SK-N-SH (cell line): ENCODE measurements at regions not wholly inside any gene's neighbourhood (a gene's known extent, or its start where the extent isn't known, plus 50 kb on each side); places are given as distances from the start of the nearest gene placed in this dataset.

ENCODE experiments used
- CTCF ChIA-PET: fragments of 300-600, 350-600 bp; formaldehyde crosslinking; extraction: SDS; loops from one replicate; lab custom pipeline; 2021; lab: Yijun Ruan, JAX
- POLR2A ChIA-PET: fragments of 350-600 bp; sonication (Branson Sonifier 250); formaldehyde crosslinking; extraction: SDS; loops from one replicate; lab custom pipeline; 2020; ENCODE audit warnings: antibody characterized with exemption, inconsistent platforms; lab: Yijun Ruan, JAX
- DNase-seq: peaks from one replicate; pipeline ENCODE4 v3.0.0; 2012
- H2AFZ ChIP-seq: fragments of 200-600 bp; sonication (generic); 2 replicates; pipeline ENCODE4 v1.8.1; 2016; ENCODE audit warnings: antibody characterized with exemption, mild to moderate bottlenecking, low read depth
- H3F3A ChIP-seq: fragments of 200-600 bp; sonication (generic); replicated peaks from 2 replicates; pipeline ENCODE3; 2016; ENCODE audit warnings: antibody characterized with exemption, mild to moderate bottlenecking; ENCODE audit not compliant: insufficient read depth
- H3K27ac ChIP-seq, 2 experiments: fragments of 200-500 bp in 1 of 2; fragments of 200-600 bp in 1 of 2; sonication (Bioruptor generic) in 1 of 2; sonication (generic), shearing (Covaris generic) in 1 of 2; 2 replicates each; pipeline versions ENCODE4 v1.5.1 to v1.6.1; 2014 to 2016; ENCODE audit warnings: low read depth in 2 of 2, inconsistent platforms in 1 of 2, low read length in 1 of 2, mild to moderate bottlenecking in 1 of 2, mixed read lengths in 1 of 2
- H3K27me3 ChIP-seq: fragments of 200-600 bp; sonication (generic), shearing (Covaris generic); 2 replicates; pipeline ENCODE4 v1.6.1; 2016; ENCODE audit warnings: mixed run types; ENCODE audit not compliant: insufficient read depth
- H3K36me3 ChIP-seq, 2 experiments: fragments of 200-500 bp in 1 of 2; fragments of 200-600 bp in 1 of 2; sonication (Bioruptor generic) in 1 of 2; sonication (generic) in 1 of 2; replicated peaks in 1 of 2; 2 replicates each; pipeline versions ENCODE3 to v1.5.1; 2014 to 2016; ENCODE audit warnings: low read length in 1 of 2, mild to moderate bottlenecking in 1 of 2; ENCODE audit not compliant: insufficient read depth in 2 of 2, control insufficient read depth in 1 of 2
- H3K4me1 ChIP-seq, 2 experiments: fragments of 200-500 bp in 1 of 2; fragments of 200-600 bp in 1 of 2; sonication (Bioruptor generic) in 1 of 2; sonication (generic), shearing (Covaris generic) in 1 of 2; 2 replicates each; pipeline versions ENCODE4 v1.5.1 to v1.6.1; 2014 to 2016; ENCODE audit warnings: low read depth in 1 of 2, low read length in 1 of 2, mixed run types in 1 of 2; ENCODE audit not compliant: insufficient read depth in 2 of 2, control insufficient read depth in 1 of 2
- H3K4me2 ChIP-seq: fragments of 200-600 bp; sonication (generic), shearing (Covaris generic); 2 replicates; pipeline ENCODE4 v1.6.1; 2017; ENCODE audit warnings: mixed run types
- H3K4me3 ChIP-seq, 2 experiments: fragments of 200-500 bp in 1 of 2; fragments of 200-600 bp in 1 of 2; sonication (Bioruptor generic) in 1 of 2; sonication (generic), shearing (Covaris generic) in 1 of 2; 2 replicates each; pipeline versions ENCODE4 v1.5.1 to v1.8.1; 2014 to 2016; ENCODE audit warnings: low read depth in 2 of 2, inconsistent platforms in 1 of 2, low read length in 1 of 2, mild to moderate bottlenecking in 1 of 2, mixed read lengths in 1 of 2, moderate library complexity in 1 of 2
- H3K79me2 ChIP-seq: fragments of 200-600 bp; sonication (generic); 2 replicates; pipeline ENCODE4 v1.8.1; 2017; ENCODE audit warnings: mild to moderate bottlenecking; ENCODE audit not compliant: insufficient read depth
- H3K9ac ChIP-seq: fragments of 200-600 bp; sonication (generic); 2 replicates; pipeline ENCODE4 v1.6.1; 2017; ENCODE audit warnings: mixed run types
- H3K9me2 ChIP-seq: fragments of 200-600 bp; sonication (generic); 2 replicates; pipeline ENCODE4 v1.6.1; 2017; ENCODE audit warnings: mixed run types
- H3K9me3 ChIP-seq: fragments of 200-600 bp; sonication (generic); 2 replicates; pipeline ENCODE4 v1.6.1; 2017; ENCODE audit warnings: mixed run types, mild to moderate bottlenecking, moderate library complexity
- H4K20me1 ChIP-seq: fragments of 200-600 bp; sonication (generic); 2 replicates; pipeline ENCODE4 v1.6.1; 2017; ENCODE audit warnings: mild to moderate bottlenecking, mixed run types; ENCODE audit not compliant: insufficient read depth
- CHD2 ChIP-seq: fragments of 150-350 bp; IDR thresholded peaks from 2 replicates; pipeline ENCODE4 v1.6.1; 2018; ENCODE audit warnings: low read length; ENCODE audit not compliant: partially characterized antibody
- ELF1 ChIP-seq: IDR thresholded peaks from 2 replicates; pipeline ENCODE4 v1.4.0; 2012
- EP300 ChIP-seq, 2 experiments: IDR thresholded peaks; 2 replicates each; pipeline versions ENCODE4 v1.4.0 to v1.6.1; 2012; ENCODE audit warnings: borderline replicate concordance in 1 of 2, low read depth in 1 of 2, low read length in 1 of 2
- FOSL2 ChIP-seq: IDR thresholded peaks from 2 replicates; pipeline ENCODE4 v1.4.0; 2012; ENCODE audit warnings: low read depth, mild to moderate bottlenecking, moderate library complexity, borderline replicate concordance
- FOXM1 ChIP-seq: IDR thresholded peaks from 2 replicates; pipeline ENCODE4 v1.4.0; 2012; ENCODE audit warnings: low read depth, mild to moderate bottlenecking
- GABPA ChIP-seq: IDR thresholded peaks from 2 replicates; pipeline ENCODE4 v1.4.0; 2012; ENCODE audit warnings: low read depth, mild to moderate bottlenecking
- GATA2 ChIP-seq: sonication (generic); formaldehyde crosslinking; IDR thresholded peaks from 2 replicates; pipeline ENCODE4 v1.5.0; 2020; ENCODE audit warnings: mild to moderate bottlenecking, missing genetic modification reagents
- MXI1 ChIP-seq: IDR thresholded peaks from 2 replicates; pipeline ENCODE4 v1.6.1; 2012; ENCODE audit warnings: mild to moderate bottlenecking, low read depth, low read length, improper control_type of control experiment
- NFIC ChIP-seq: IDR thresholded peaks from 2 replicates; pipeline ENCODE4 v1.4.0; 2012; ENCODE audit warnings: borderline replicate concordance
- NRF1 ChIP-seq: IDR thresholded peaks from 2 replicates; pipeline ENCODE4 v1.6.1; 2012; ENCODE audit warnings: low read depth, mild to moderate bottlenecking, low read length
- POLR2AphosphoS5 ChIP-seq: IDR thresholded peaks from 2 replicates; pipeline ENCODE4 v1.6.1; 2012; ENCODE audit warnings: low read depth, low read length
- RFX5 ChIP-seq: IDR thresholded peaks from 2 replicates; pipeline ENCODE4 v1.6.1; 2012; ENCODE audit warnings: mild to moderate bottlenecking, improper control_type of control experiment, low read length
- SMC3 ChIP-seq: IDR thresholded peaks from 2 replicates; pipeline ENCODE4 v1.6.1; 2012; ENCODE audit warnings: low read depth, low read length, improper control_type of control experiment
- TAF1 ChIP-seq: IDR thresholded peaks from 2 replicates; pipeline ENCODE4 v1.6.1; 2012; ENCODE audit warnings: low read depth, mild to moderate bottlenecking, low read length, moderate library complexity, borderline replicate concordance
- WGBS: methylation state at CpG from one replicate; pipeline ENCODE4 v1.1.6; 2017; ENCODE audit warnings: low lambda C conversion rate; 5-methylcytosine and 5-hydroxymethylcytosine counted together
- TF ChIP-seq, protein P1 (sequence below): IDR thresholded peaks from 2 replicates; pipeline ENCODE4; 2012
- TF ChIP-seq, protein P2 (sequence below): IDR thresholded peaks from 2 replicates; pipeline ENCODE4 v1.4.0; 2012; ENCODE audit warnings: low read depth, borderline replicate concordance
- TF ChIP-seq, protein P3 (sequence below): IDR thresholded peaks from 2 replicates; pipeline ENCODE4 v1.6.1; 2012; ENCODE audit warnings: mild to moderate bottlenecking, low read depth, low read length, moderate library complexity
- TF ChIP-seq, protein P4 (sequence below): fragments of 150-350 bp; IDR thresholded peaks from 2 replicates; pipeline ENCODE4 v1.6.1; 2016; ENCODE audit warnings: mild to moderate bottlenecking, low read depth, low read length

DNA sequence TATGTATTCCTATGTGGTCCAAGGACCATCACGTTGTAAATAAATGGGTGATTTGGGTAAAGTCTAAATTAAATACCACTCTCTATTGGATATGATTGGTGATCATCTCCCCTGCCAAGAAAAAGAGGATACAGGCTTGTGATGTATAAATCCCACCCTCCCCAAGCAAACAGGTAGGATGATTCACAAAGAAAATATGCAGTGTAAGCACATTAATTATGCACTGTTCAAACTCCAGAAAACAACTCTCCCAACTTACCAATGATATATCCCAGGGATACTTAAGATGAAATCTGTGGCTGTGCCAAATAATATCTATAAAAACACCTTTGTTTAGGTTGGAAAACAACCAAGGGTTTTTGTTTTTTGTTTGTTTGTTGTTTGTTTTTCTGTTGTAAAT, 795.9 kb downstream of the XPNPEP1 start:
- DNase-seq: no peak
- no peaks in the 10 kb centered on the region for H3K79me2 ChIP-seq
- no peaks in the 10 kb centered on the region for H3K9me3 ChIP-seq
- no peaks in the 10 kb centered on the region for H3K27me3 ChIP-seq
- H3K9me2 ChIP-seq: no peaks in the 10 kb centered on the region
- no peaks in the 10 kb centered on the region for H3F3A ChIP-seq
- WGBS: 14% methylated on average over 1 of the region's 1 CpG
- CTCF ChIA-PET: no interaction called here
- H3K4me2 ChIP-seq: no peak overlapping the region
- no peaks in the 10 kb centered on the region for H3K36me3 ChIP-seq
- H3K4me1 ChIP-seq: no peaks in the 10 kb centered on the region; a peak in 1 of 4 replicates
- H4K20me1 ChIP-seq: no peaks in the 10 kb centered on the region
- no peak for TF ChIP-seq EP300 (IDR thresholded peaks at IDR 0.05; ENCODE audit: borderline replicate concordance in 1 of 2, low read depth in 1 of 2, low read length in 1 of 2)
- no peak for TF ChIP-seq CHD2
- no peak for TF ChIP-seq NFIC
- TF ChIP-seq FOXM1: no peak
- TF ChIP-seq NRF1: no peak
- TF ChIP-seq RFX5: no peak
- TF ChIP-seq GABPA: no peak
- TF ChIP-seq, protein P1, sequence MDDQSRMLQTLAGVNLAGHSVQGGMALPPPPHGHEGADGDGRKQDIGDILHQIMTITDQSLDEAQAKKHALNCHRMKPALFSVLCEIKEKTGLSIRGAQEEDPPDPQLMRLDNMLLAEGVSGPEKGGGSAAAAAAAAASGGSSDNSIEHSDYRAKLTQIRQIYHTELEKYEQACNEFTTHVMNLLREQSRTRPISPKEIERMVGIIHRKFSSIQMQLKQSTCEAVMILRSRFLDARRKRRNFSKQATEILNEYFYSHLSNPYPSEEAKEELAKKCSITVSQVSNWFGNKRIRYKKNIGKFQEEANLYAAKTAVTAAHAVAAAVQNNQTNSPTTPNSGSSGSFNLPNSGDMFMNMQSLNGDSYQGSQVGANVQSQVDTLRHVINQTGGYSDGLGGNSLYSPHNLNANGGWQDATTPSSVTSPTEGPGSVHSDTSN: no peak
- no peak for TF ChIP-seq SMC3
- no peak for TF ChIP-seq ELF1
- TF ChIP-seq POLR2AphosphoS5: no peak
- TF ChIP-seq, protein P2, sequence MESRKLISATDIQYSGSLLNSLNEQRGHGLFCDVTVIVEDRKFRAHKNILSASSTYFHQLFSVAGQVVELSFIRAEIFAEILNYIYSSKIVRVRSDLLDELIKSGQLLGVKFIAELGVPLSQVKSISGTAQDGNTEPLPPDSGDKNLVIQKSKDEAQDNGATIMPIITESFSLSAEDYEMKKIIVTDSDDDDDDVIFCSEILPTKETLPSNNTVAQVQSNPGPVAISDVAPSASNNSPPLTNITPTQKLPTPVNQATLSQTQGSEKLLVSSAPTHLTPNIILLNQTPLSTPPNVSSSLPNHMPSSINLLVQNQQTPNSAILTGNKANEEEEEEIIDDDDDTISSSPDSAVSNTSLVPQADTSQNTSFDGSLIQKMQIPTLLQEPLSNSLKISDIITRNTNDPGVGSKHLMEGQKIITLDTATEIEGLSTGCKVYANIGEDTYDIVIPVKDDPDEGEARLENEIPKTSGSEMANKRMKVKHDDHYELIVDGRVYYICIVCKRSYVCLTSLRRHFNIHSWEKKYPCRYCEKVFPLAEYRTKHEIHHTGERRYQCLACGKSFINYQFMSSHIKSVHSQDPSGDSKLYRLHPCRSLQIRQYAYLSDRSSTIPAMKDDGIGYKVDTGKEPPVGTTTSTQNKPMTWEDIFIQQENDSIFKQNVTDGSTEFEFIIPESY: no peak
- TF ChIP-seq, all 33 proteins: peak for 0
- Histone ChIP-seq H2AFZ (no peak overlapping the region), H3K4me3 (no peak overlapping the region), H3K27ac (no peak overlapping the region), H3K9ac (no peak overlapping the region)
- POLR2A ChIA-PET: no interaction called here

DNA sequence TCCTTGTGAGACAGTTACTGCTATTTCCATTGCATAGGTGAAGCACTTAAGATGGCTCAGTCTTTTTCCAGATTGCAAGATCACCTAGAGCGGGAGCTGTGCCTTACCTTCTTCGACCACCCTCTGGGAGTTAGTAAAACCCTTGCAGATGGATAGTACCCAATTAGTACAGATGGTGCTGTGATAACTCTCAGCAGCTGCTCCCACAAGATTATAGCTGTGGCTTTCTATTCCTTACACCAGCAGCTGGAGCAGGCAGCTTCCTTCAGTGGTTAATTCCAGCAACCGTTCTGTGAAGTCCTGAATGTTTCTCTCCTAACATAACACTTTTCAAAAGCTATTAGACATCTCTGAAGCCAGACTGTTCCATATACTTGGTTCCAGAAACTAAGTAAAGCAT, 796.8 kb downstream of the XPNPEP1 start:
- Histone ChIP-seq H3F3A (no peaks in the 10 kb centered on the region), H3K4me1 (no peaks in the 10 kb centered on the region; a peak in 1 of 4 replicates), H3K9ac (no peak overlapping the region), H3K27me3 (no peaks in the 10 kb centered on the region), H4K20me1 (no peaks in the 10 kb centered on the region), H3K79me2 (no peaks in the 10 kb centered on the region), H3K4me3 (no peak overlapping the region), H3K27ac (no peak overlapping the region), H3K36me3 (no peaks in the 10 kb centered on the region), H3K4me2 (no peak overlapping the region), H2AFZ (no peak overlapping the region), H3K9me3 (no peaks in the 10 kb centered on the region), H3K9me2 (no peaks in the 10 kb centered on the region)
- ChIA-PET POLR2A (no interaction called here), CTCF (interaction anchor here (1.0 to 1.8 kb wide), 3 partner anchors 11 to 48 kb away, joined by 3 to 5 read pairs (median 3); no protein-coding TSS in a partner anchor)
- DNase-seq: no peak
- TF ChIP-seq GATA2 (CRISPR knock-in tag) (no peak), TAF1 (no peak), FOSL2 (no peak), NFIC (no peak), GABPA (no peak), MXI1 (no peak), RFX5 (no peak)
- TF ChIP-seq, protein P3, sequence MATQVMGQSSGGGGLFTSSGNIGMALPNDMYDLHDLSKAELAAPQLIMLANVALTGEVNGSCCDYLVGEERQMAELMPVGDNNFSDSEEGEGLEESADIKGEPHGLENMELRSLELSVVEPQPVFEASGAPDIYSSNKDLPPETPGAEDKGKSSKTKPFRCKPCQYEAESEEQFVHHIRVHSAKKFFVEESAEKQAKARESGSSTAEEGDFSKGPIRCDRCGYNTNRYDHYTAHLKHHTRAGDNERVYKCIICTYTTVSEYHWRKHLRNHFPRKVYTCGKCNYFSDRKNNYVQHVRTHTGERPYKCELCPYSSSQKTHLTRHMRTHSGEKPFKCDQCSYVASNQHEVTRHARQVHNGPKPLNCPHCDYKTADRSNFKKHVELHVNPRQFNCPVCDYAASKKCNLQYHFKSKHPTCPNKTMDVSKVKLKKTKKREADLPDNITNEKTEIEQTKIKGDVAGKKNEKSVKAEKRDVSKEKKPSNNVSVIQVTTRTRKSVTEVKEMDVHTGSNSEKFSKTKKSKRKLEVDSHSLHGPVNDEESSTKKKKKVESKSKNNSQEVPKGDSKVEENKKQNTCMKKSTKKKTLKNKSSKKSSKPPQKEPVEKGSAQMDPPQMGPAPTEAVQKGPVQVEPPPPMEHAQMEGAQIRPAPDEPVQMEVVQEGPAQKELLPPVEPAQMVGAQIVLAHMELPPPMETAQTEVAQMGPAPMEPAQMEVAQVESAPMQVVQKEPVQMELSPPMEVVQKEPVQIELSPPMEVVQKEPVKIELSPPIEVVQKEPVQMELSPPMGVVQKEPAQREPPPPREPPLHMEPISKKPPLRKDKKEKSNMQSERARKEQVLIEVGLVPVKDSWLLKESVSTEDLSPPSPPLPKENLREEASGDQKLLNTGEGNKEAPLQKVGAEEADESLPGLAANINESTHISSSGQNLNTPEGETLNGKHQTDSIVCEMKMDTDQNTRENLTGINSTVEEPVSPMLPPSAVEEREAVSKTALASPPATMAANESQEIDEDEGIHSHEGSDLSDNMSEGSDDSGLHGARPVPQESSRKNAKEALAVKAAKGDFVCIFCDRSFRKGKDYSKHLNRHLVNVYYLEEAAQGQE: no peak
- TF ChIP-seq, protein P2: no peak
- TF ChIP-seq, protein P4, sequence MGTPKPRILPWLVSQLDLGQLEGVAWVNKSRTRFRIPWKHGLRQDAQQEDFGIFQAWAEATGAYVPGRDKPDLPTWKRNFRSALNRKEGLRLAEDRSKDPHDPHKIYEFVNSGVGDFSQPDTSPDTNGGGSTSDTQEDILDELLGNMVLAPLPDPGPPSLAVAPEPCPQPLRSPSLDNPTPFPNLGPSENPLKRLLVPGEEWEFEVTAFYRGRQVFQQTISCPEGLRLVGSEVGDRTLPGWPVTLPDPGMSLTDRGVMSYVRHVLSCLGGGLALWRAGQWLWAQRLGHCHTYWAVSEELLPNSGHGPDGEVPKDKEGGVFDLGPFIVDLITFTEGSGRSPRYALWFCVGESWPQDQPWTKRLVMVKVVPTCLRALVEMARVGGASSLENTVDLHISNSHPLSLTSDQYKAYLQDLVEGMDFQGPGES: no peak
- 42% methylated on average over 3 of the region's 3 CpGs for WGBS
